ENCODE measurements at regions not wholly inside any gene's neighbourhood (a gene's known extent, or its start where the extent isn't known, plus 50 kb on each side); places are given as distances from the start of the nearest gene placed in this dataset.
"Not testable (repeated sequence)": the region's sequence is repeated elsewhere in the genome, so short reads cannot be mapped to it uniquely, and the experiment has no call there.

GRCh38 chr2:18976168-18976961 is 382.1 kb downstream of the OSR1 start:
- DNase-seq, result no peak

GRCh38 chr2:18975506-18976167 is 382.8 kb downstream of the OSR1 start:
- no peak for DNase-seq

- DNase-seq, result no peak
These were observed 382.3 kb upstream of the NT5C1B start for GRCh38 chr2:18971628-18972027.

GRCh38 chr2:18971069-18971378 is 381.7 kb upstream of the NT5C1B start:
- DNase-seq, result no peak

- no peak for DNase-seq
These were observed 376.8 kb upstream of the NT5C1B start for GRCh38 chr2:18966131-18966530.

- not testable (repeated sequence) for DNase-seq
These were observed 374.4 kb upstream of the NT5C1B start for GRCh38 chr2:18963739-18964256.

- no peak for DNase-seq
These were observed 372.6 kb upstream of the NT5C1B start for GRCh38 chr2:18961991-18962421.

GRCh38 chr2:18959952-18960717 is 370.8 kb upstream of the NT5C1B start:
- DNase-seq, result no peak

- DNase-seq, result no peak
These were observed 369.8 kb upstream of the NT5C1B start for GRCh38 chr2:18959200-18959599.

GRCh38 chr2:18957909-18958308 is 368.5 kb upstream of the NT5C1B start:
- DNase-seq, result no peak

- DNase-seq, result no peak
These were observed 361.0 kb upstream of the NT5C1B start for GRCh38 chr2:18950361-18950851.

- DNase-seq, result no peak
These were observed 360.5 kb upstream of the NT5C1B start for GRCh38 chr2:18949871-18950270.

- no peak for DNase-seq
These were observed 350.8 kb upstream of the NT5C1B start for GRCh38 chr2:18940184-18940583.

- not testable (repeated sequence) for DNase-seq
These were observed 350.4 kb upstream of the NT5C1B start for GRCh38 chr2:18939740-18940139.

- no peak for DNase-seq
These were observed 345.5 kb upstream of the NT5C1B start for GRCh38 chr2:18934886-18935285.

- DNase-seq, result no peak
These were observed 343.5 kb upstream of the NT5C1B start for GRCh38 chr2:18932853-18933252.

- no peak for DNase-seq
These were observed 341.6 kb upstream of the NT5C1B start for GRCh38 chr2:18930971-18931370.

GRCh38 chr2:18927525-18928232 is 338.3 kb upstream of the NT5C1B start:
- no peak for DNase-seq

GRCh38 chr2:18926631-18927524 is 337.5 kb upstream of the NT5C1B start:
- no peak for DNase-seq

GRCh38 chr2:18925296-18925695 is 335.9 kb upstream of the NT5C1B start:
- no peak for DNase-seq

GRCh38 chr2:18924886-18925285 is 335.5 kb upstream of the NT5C1B start:
- no peak for DNase-seq

- DNase-seq, result no peak
These were observed 335.0 kb upstream of the NT5C1B start for GRCh38 chr2:18924386-18924785.

Data from activated naive CD4-positive, alpha-beta T cell (primary cell).